Astrocyte of the spinal cord (primary cell): ENCODE measurements at regions not wholly inside any gene's neighbourhood (a gene's known extent, or its start where the extent isn't known, plus 50 kb on each side); places are given as distances from the start of the nearest gene placed in this dataset.

Experiments
- DNase-seq: peaks from one replicate; pipeline ENCODE4 v3.0.0; 2011; ENCODE audit warnings: low read depth, low spot score
- H3K4me3 ChIP-seq: 2 replicates; pipeline ENCODE4 v1.5.1; 2011; ENCODE audit warnings: low read depth, mild to moderate bottlenecking, low read length, moderate library complexity
- CTCF ChIP-seq: IDR thresholded peaks from 2 replicates; pipeline ENCODE4 v1.5.1; 2012; ENCODE audit warnings: low read depth, mild to moderate bottlenecking, low read length, inconsistent platforms
- in situ Hi-C: cut with HindIII; loops from 2 replicates; pipeline ENCODE4 v1.10.0; 2017; ENCODE audit warnings: low sequenced_read_pairs

- in situ Hi-C loops: no loop called here
- no peak for TF ChIP-seq CTCF
- H3K4me3 ChIP-seq: no peak overlapping the region
- DNase-seq: no peak
Observed at GRCh38 chr14:25753130-25753529, 703.2 kb upstream of the STXBP6 start.

GRCh38 chr14:25750436-25750835 lies 700.5 kb upstream of the STXBP6 start:
- DNase-seq: no peak
- H3K4me3 ChIP-seq: no peak overlapping the region
- no peak for TF ChIP-seq CTCF
- in situ Hi-C loops: no loop called here
